Renal cortical epithelial cell (primary cell): ENCODE measurements at regions not wholly inside any gene's neighbourhood (a gene's known extent, or its start where the extent isn't known, plus 50 kb on each side); places are given as distances from the start of the nearest gene placed in this dataset.

ENCODE experiments used
- DNase-seq: peaks from one replicate; pipeline ENCODE4 v3.0.0-alpha.2; 2011; ENCODE audit warnings: low read depth

- DNase-seq = peak; percentile 62
These were observed 181.0 kb upstream of the GPR12 start for GRCh38 chr13:26941345-26942174.

GRCh38 chr13:26934096-26934495, 173.5 kb upstream of the GPR12 start:
- DNase-seq = no peak

- no peak for DNase-seq
These were observed 171.9 kb upstream of the GPR12 start for GRCh38 chr13:26932465-26932864.

GRCh38 chr13:26929971-26930730, 169.6 kb upstream of the GPR12 start:
- peak; percentile 21 for DNase-seq

GRCh38 chr13:26927511-26927910, 166.9 kb upstream of the GPR12 start:
- DNase-seq = no peak

- DNase-seq = no peak
These were observed 165.8 kb upstream of the GPR12 start for GRCh38 chr13:26926371-26926770.

- DNase-seq = peak; percentile 42
These were observed 163.4 kb upstream of the GPR12 start for GRCh38 chr13:26923824-26924605.

GRCh38 chr13:26921918-26922317, 161.3 kb upstream of the GPR12 start:
- DNase-seq = no peak

- DNase-seq = no peak
These were observed 160.2 kb upstream of the GPR12 start for GRCh38 chr13:26920614-26921355.

- no peak for DNase-seq
These were observed 159.1 kb upstream of the GPR12 start for GRCh38 chr13:26919732-26920131.

- peak; percentile 68 for DNase-seq
These were observed 158.7 kb upstream of the GPR12 start for GRCh38 chr13:26919311-26919710.

- DNase-seq = no peak
These were observed 154.0 kb upstream of the GPR12 start for GRCh38 chr13:26914624-26915023.

GRCh38 chr13:26914148-26914547, 153.6 kb upstream of the GPR12 start:
- no peak for DNase-seq

GRCh38 chr13:26910754-26911465, 150.3 kb upstream of the GPR12 start:
- DNase-seq = no peak

- no peak for DNase-seq
These were observed 148.9 kb upstream of the GPR12 start for GRCh38 chr13:26909477-26909876.

- DNase-seq = no peak
These were observed 147.5 kb upstream of the GPR12 start for GRCh38 chr13:26908126-26908525.

- DNase-seq = no peak
These were observed 138.6 kb upstream of the GPR12 start for GRCh38 chr13:26899202-26899601.

- DNase-seq = no peak
These were observed 137.3 kb upstream of the GPR12 start for GRCh38 chr13:26897706-26898550.

GRCh38 chr13:26896986-26897668, 136.5 kb upstream of the GPR12 start:
- no peak for DNase-seq
